Upper lobe of left lung (tissue), 6 donors: ENCODE measurements at regions not wholly inside any gene's neighbourhood (a gene's known extent, or its start where the extent isn't known, plus 50 kb on each side); places are given as distances from the start of the nearest gene placed in this dataset.

Experiments used
- ATAC-seq, 2 donors: fragments of 200-7000 bp; cut with Tn5 transposase; one replicate each; pipeline ENCODE4 v1.9.1; 2022; ENCODE audit warnings: mild to moderate bottlenecking in 2 of 2, moderate library complexity in 2 of 2; ENCODE audit not compliant: low FRiP score in 2 of 2
- DNase-seq, 2 donors: peaks; one replicate each; pipeline ENCODE4 v3.0.0-alpha.2; 2019 to 2020
- H3K27ac ChIP-seq, 4 donors: fragments of 200-600 bp; sonication (generic); one replicate each; pipeline ENCODE4 v1.5.1; 2016 to 2019
- H3K27me3 ChIP-seq, 4 donors: fragments of 200-600 bp; sonication (generic); one replicate each; pipeline ENCODE4 v1.5.1; 2017 to 2019
- H3K36me3 ChIP-seq, 4 donors: fragments of 200-600 bp; sonication (generic); one replicate each; pipeline ENCODE4 v1.5.1; 2016 to 2019
- H3K4me1 ChIP-seq, 4 donors: fragments of 200-600 bp; sonication (generic); one replicate each; pipeline ENCODE4 v1.5.1; 2018 to 2019
- H3K4me3 ChIP-seq, 4 donors: fragments of 200-600 bp; sonication (generic); one replicate each; pipeline ENCODE4 v1.5.1; 2017 to 2019; ENCODE audit warnings: mild to moderate bottlenecking in 2 of 4, moderate library complexity in 1 of 4
- H3K9me3 ChIP-seq, 4 donors: fragments of 200-600 bp; sonication (generic); one replicate each; pipeline ENCODE4 v1.5.1; 2018 to 2019
- EP300 ChIP-seq, 4 donors: sonication (generic); formaldehyde crosslinking; IDR thresholded peaks; one replicate each; pipeline ENCODE4 v1.5.1; 2017; ENCODE audit warnings: antibody characterized with exemption in 4 of 4, control low read depth in 2 of 4
- POLR2A ChIP-seq, 4 donors: fragments of 450-650 bp; IDR thresholded peaks; one replicate each; pipeline ENCODE4 v1.5.1; 2016 to 2017; ENCODE audit warnings: antibody characterized with exemption in 4 of 4, mild to moderate bottlenecking in 2 of 4
- POLR2AphosphoS5 ChIP-seq, 2 donors: sonication (generic); formaldehyde crosslinking; IDR thresholded peaks; one replicate each; pipeline ENCODE4 v1.5.1; 2017; ENCODE audit warnings: antibody characterized with exemption in 2 of 2
- WGBS, 2 donors: methylation state at CpG; one replicate each; pipeline ENCODE4 v1.1.5; 2017 to 2018; 5-methylcytosine and 5-hydroxymethylcytosine counted together
- TF ChIP-seq, protein P1 (sequence below), 6 experiments: fragments of 450-650 bp in 4 of 6; fragments of 200-600 bp in 2 of 6; sonication (generic) in 2 of 6; IDR thresholded peaks; one replicate each; pipeline ENCODE4 v1.5.1; 2016 to 2019; ENCODE audit warnings: antibody characterized with exemption in 6 of 6
- donor health status: DM: no; HTN: no; CAD: no; lungs with moderate emphysema.
- donor health status: DM: no; HTN: yes; CAD: no; lungs with severe emphysema.

- no peaks in the 10 kb centered on the region for H3K36me3 ChIP-seq
- no peak for ATAC-seq
- TF ChIP-seq EP300 (IDR thresholded peaks at IDR 0.05) (no peak), POLR2AphosphoS5 (IDR thresholded peaks at IDR 0.05) (no peak), POLR2A (IDR thresholded peaks at IDR 0.05) (no peak)
- TF ChIP-seq, protein P1, sequence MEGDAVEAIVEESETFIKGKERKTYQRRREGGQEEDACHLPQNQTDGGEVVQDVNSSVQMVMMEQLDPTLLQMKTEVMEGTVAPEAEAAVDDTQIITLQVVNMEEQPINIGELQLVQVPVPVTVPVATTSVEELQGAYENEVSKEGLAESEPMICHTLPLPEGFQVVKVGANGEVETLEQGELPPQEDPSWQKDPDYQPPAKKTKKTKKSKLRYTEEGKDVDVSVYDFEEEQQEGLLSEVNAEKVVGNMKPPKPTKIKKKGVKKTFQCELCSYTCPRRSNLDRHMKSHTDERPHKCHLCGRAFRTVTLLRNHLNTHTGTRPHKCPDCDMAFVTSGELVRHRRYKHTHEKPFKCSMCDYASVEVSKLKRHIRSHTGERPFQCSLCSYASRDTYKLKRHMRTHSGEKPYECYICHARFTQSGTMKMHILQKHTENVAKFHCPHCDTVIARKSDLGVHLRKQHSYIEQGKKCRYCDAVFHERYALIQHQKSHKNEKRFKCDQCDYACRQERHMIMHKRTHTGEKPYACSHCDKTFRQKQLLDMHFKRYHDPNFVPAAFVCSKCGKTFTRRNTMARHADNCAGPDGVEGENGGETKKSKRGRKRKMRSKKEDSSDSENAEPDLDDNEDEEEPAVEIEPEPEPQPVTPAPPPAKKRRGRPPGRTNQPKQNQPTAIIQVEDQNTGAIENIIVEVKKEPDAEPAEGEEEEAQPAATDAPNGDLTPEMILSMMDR (IDR thresholded peaks at IDR 0.05): no peak
- H3K27me3 ChIP-seq: no peaks in the 10 kb centered on the region
- H3K4me1 ChIP-seq: no peaks in the 10 kb centered on the region
- no peak overlapping the region for H3K4me3 ChIP-seq
- H3K27ac ChIP-seq: no peak overlapping the region
- H3K9me3 ChIP-seq: no peaks in the 10 kb centered on the region
- no peak for DNase-seq
These were observed 533.4 kb downstream of the NEBL start for GRCh38 chr10:20363684-20364083.

- Histone ChIP-seq H3K27me3 (no peaks in the 10 kb centered on the region), H3K36me3 (no peaks in the 10 kb centered on the region), H3K9me3 (no peaks in the 10 kb centered on the region), H3K4me1 (no peaks in the 10 kb centered on the region), H3K4me3 (no peak overlapping the region), H3K27ac (no peak overlapping the region)
- WGBS, 2 donors: 63 to 71% methylated on average over 4 of the region's 4 CpGs
- no peak for DNase-seq
- TF ChIP-seq, protein P1 (IDR thresholded peaks at IDR 0.05): no peak
- TF ChIP-seq POLR2A (IDR thresholded peaks at IDR 0.05): no peak
- TF ChIP-seq POLR2AphosphoS5 (IDR thresholded peaks at IDR 0.05): no peak
- TF ChIP-seq EP300 (IDR thresholded peaks at IDR 0.05): no peak
- ATAC-seq: no peak
These were observed 539.7 kb downstream of the PLXDC2 start for GRCh38 chr10:20355915-20356314.

GRCh38 chr10:20355011-20355410, 538.8 kb downstream of the PLXDC2 start:
- TF ChIP-seq EP300 (IDR thresholded peaks at IDR 0.05) (no peak), POLR2AphosphoS5 (IDR thresholded peaks at IDR 0.05) (no peak), POLR2A (IDR thresholded peaks at IDR 0.05) (no peak)
- TF ChIP-seq, protein P1 (IDR thresholded peaks at IDR 0.05): no peak
- no peak for ATAC-seq
- no peaks in the 10 kb centered on the region for H3K4me1 ChIP-seq
- H3K9me3 ChIP-seq: no peaks in the 10 kb centered on the region
- no peak overlapping the region for H3K4me3 ChIP-seq
- no peak for DNase-seq
- no peak overlapping the region for H3K27ac ChIP-seq
- WGBS, 2 donors: 73 to 77% methylated on average over 3 of the region's 3 CpGs
- H3K36me3 ChIP-seq: no peaks in the 10 kb centered on the region
- H3K27me3 ChIP-seq: no peaks in the 10 kb centered on the region

DNA sequence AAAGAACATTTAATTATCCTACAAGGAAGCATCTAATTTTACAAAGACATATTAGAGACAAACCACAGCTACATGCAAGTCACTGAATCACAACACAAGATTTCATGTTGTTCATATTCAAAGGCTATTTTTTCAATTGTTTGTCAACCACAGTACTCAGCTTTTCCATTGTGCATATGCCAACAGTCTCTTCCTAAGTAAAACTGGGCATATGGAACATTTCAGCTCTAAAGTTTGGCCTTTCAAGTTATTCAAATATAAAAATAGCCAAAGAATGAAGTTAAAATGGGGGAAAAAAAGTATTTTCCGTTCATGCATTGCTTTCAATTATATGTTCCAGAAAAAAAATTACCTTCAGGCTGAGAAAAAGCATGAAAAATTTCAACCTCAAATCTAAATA, 537.9 kb downstream of the PLXDC2 start:
- Histone ChIP-seq H3K36me3 (no peaks in the 10 kb centered on the region), H3K9me3 (no peaks in the 10 kb centered on the region), H3K4me1 (no peaks in the 10 kb centered on the region), H3K27ac (no peak overlapping the region), H3K27me3 (no peaks in the 10 kb centered on the region), H3K4me3 (no peak overlapping the region)
- no peak for ATAC-seq
- DNase-seq: no peak
- 76 to 82% methylated on average over 1 of the region's 1 CpG for WGBS, 2 donors
- no peak for TF ChIP-seq POLR2A (IDR thresholded peaks at IDR 0.05)

DNA sequence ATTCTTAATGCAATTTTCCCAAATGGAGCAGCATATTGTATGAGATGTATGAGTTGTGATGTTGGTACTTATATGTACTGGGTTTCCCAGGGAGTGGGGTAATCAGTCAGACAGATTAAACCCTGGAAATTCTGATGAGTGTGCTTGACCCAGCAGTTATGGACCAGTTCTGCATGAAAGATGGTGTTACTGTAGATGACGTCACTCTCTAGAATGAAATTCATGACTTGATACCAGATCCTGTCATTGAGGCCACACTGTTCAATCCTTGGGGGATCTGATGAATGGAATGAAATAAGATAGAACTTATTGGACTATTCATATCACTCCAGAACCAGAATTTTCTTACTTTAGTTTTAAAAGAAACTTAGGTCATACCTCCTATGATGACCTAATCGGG, 534.3 kb downstream of the PLXDC2 start:
- no peaks in the 10 kb centered on the region for H3K9me3 ChIP-seq
- ATAC-seq: no peak
- H3K27ac ChIP-seq: no peak overlapping the region
- H3K4me3 ChIP-seq: no peak overlapping the region
- H3K27me3 ChIP-seq: no peaks in the 10 kb centered on the region
- DNase-seq: no peak
- WGBS, 2 donors: 87 to 93% methylated on average over 2 of the region's 2 CpGs
- H3K36me3 ChIP-seq: no peaks in the 10 kb centered on the region
- no peak for TF ChIP-seq POLR2A (IDR thresholded peaks at IDR 0.05)
- TF ChIP-seq POLR2AphosphoS5 (IDR thresholded peaks at IDR 0.05): no peak
- TF ChIP-seq, protein P1 (IDR thresholded peaks at IDR 0.05): no peak
- TF ChIP-seq EP300 (IDR thresholded peaks at IDR 0.05): no peak
- no peaks in the 10 kb centered on the region for H3K4me1 ChIP-seq
